GM12875 (cell line): ENCODE measurements at regions not wholly inside any gene's neighbourhood (a gene's known extent, or its start where the extent isn't known, plus 50 kb on each side); places are given as distances from the start of the nearest gene placed in this dataset.

Experiments used
- H3K4me3 ChIP-seq: one replicate; pipeline ENCODE4 v1.5.1; 2011; ENCODE audit warnings: low read depth, low read length, control low read depth
- TF ChIP-seq, protein P1 (sequence below): IDR thresholded peaks from 2 replicates; pipeline ENCODE4 v1.5.1; 2011; ENCODE audit warnings: low read depth, mild to moderate bottlenecking, control low read depth, inconsistent platforms, low read length, moderate library complexity, borderline replicate concordance; ENCODE audit not compliant: insufficient read depth

GRCh38 chr2:14285812-14286211 is 346.7 kb upstream of the LRATD1 start:
- H3K4me3 ChIP-seq, result no peak overlapping the region
- TF ChIP-seq, protein P1, sequence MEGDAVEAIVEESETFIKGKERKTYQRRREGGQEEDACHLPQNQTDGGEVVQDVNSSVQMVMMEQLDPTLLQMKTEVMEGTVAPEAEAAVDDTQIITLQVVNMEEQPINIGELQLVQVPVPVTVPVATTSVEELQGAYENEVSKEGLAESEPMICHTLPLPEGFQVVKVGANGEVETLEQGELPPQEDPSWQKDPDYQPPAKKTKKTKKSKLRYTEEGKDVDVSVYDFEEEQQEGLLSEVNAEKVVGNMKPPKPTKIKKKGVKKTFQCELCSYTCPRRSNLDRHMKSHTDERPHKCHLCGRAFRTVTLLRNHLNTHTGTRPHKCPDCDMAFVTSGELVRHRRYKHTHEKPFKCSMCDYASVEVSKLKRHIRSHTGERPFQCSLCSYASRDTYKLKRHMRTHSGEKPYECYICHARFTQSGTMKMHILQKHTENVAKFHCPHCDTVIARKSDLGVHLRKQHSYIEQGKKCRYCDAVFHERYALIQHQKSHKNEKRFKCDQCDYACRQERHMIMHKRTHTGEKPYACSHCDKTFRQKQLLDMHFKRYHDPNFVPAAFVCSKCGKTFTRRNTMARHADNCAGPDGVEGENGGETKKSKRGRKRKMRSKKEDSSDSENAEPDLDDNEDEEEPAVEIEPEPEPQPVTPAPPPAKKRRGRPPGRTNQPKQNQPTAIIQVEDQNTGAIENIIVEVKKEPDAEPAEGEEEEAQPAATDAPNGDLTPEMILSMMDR, result no peak

- no peak overlapping the region for H3K4me3 ChIP-seq
- TF ChIP-seq, protein P1, result no peak
These were observed 344.5 kb upstream of the LRATD1 start for GRCh38 chr2:14288016-14288415.

GRCh38 chr2:14292964-14293363 is 339.6 kb upstream of the LRATD1 start:
- H3K4me3 ChIP-seq, result no peak overlapping the region
- TF ChIP-seq, protein P1, result no peak

- TF ChIP-seq, protein P1, result no peak
These were observed 335.2 kb upstream of the LRATD1 start for GRCh38 chr2:14297340-14297739.

DNA sequence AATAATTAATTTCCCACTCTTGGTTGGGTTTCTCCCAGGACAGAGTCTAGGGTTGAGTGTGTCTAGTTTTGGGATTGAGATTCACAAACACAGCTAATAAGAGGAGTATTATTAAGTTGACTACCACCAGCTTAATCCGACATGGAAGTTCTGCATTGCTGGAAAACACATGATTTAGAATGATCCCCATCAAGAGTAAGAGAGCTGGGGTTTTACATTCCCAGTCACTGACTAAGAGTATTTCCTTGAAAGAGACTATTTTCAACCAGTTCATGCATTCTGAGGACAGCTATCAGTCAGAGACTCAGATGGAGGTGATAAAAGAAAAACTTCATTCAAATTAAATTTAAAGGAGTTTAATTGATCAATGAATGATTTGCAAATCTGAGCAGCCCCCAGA is 334.6 kb upstream of the LRATD1 start:
- TF ChIP-seq, protein P1, result no peak
- no peak overlapping the region for H3K4me3 ChIP-seq

More at GRCh38 chr2:14297340-14297739, 335.2 kb upstream of the LRATD1 start:
- H3K4me3 ChIP-seq, result no peak overlapping the region

DNA sequence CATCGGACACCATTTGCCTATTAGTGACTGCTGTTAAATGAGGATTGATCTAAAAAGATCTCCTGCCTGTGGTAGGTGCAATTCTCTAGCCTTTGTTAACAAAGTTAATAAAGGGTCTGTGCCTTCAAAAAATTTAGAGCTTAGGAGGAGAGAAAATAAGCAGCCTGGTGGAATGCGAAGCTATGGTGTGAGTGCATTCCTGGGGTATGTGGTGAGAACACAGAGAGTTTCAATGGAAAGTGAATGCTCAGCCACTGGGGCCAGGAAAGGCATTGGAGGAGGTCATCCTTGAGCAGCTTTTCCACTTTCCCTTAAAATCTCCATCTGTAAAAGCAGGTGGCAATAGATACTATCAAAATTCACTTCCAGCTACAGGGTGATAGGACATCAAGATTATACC is 331.2 kb upstream of the LRATD1 start:
- TF ChIP-seq, protein P1, result no peak
- no peak overlapping the region for H3K4me3 ChIP-seq

GRCh38 chr2:14303366-14304115 is 329.0 kb upstream of the LRATD1 start:
- TF ChIP-seq, protein P1, result no peak
- no peak overlapping the region for H3K4me3 ChIP-seq
